ENCODE measurements at regions not wholly inside any gene's neighbourhood (a gene's known extent, or its start where the extent isn't known, plus 50 kb on each side); places are given as distances from the start of the nearest gene placed in this dataset.

GRCh38 chr4:59565836-59566235 is 1634.3 kb upstream of the ADGRL3 start:
- no peak for TF ChIP-seq EZH2 (IDR thresholded peaks at IDR 0.05; ENCODE audit: low read depth, unreplicated experiment)
- TF ChIP-seq, protein P1, sequence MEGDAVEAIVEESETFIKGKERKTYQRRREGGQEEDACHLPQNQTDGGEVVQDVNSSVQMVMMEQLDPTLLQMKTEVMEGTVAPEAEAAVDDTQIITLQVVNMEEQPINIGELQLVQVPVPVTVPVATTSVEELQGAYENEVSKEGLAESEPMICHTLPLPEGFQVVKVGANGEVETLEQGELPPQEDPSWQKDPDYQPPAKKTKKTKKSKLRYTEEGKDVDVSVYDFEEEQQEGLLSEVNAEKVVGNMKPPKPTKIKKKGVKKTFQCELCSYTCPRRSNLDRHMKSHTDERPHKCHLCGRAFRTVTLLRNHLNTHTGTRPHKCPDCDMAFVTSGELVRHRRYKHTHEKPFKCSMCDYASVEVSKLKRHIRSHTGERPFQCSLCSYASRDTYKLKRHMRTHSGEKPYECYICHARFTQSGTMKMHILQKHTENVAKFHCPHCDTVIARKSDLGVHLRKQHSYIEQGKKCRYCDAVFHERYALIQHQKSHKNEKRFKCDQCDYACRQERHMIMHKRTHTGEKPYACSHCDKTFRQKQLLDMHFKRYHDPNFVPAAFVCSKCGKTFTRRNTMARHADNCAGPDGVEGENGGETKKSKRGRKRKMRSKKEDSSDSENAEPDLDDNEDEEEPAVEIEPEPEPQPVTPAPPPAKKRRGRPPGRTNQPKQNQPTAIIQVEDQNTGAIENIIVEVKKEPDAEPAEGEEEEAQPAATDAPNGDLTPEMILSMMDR (conservative IDR thresholded peaks at IDR 0.05; ENCODE audit: low read depth in 2 of 2), result no peak
- TF ChIP-seq, protein P2, sequence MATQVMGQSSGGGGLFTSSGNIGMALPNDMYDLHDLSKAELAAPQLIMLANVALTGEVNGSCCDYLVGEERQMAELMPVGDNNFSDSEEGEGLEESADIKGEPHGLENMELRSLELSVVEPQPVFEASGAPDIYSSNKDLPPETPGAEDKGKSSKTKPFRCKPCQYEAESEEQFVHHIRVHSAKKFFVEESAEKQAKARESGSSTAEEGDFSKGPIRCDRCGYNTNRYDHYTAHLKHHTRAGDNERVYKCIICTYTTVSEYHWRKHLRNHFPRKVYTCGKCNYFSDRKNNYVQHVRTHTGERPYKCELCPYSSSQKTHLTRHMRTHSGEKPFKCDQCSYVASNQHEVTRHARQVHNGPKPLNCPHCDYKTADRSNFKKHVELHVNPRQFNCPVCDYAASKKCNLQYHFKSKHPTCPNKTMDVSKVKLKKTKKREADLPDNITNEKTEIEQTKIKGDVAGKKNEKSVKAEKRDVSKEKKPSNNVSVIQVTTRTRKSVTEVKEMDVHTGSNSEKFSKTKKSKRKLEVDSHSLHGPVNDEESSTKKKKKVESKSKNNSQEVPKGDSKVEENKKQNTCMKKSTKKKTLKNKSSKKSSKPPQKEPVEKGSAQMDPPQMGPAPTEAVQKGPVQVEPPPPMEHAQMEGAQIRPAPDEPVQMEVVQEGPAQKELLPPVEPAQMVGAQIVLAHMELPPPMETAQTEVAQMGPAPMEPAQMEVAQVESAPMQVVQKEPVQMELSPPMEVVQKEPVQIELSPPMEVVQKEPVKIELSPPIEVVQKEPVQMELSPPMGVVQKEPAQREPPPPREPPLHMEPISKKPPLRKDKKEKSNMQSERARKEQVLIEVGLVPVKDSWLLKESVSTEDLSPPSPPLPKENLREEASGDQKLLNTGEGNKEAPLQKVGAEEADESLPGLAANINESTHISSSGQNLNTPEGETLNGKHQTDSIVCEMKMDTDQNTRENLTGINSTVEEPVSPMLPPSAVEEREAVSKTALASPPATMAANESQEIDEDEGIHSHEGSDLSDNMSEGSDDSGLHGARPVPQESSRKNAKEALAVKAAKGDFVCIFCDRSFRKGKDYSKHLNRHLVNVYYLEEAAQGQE (IDR thresholded peaks at IDR 0.05; ENCODE audit: unreplicated experiment), result no peak
- no peak for TF ChIP-seq POLR2AphosphoS5 (IDR thresholded peaks at IDR 0.05; ENCODE audit: low read depth)
- no peak for TF ChIP-seq ZNF331 (CRISPR knock-in tag; IDR thresholded peaks at IDR 0.05; ENCODE audit: low read depth)
- TF ChIP-seq EZH2phosphoT487 (IDR thresholded peaks at IDR 0.05; ENCODE audit: unreplicated experiment), result no peak
- no peak for TF ChIP-seq CREB1 (CRISPR knock-in tag; IDR thresholded peaks at IDR 0.05; ENCODE audit: low read depth)
- no peak for TF ChIP-seq JUNB (IDR thresholded peaks at IDR 0.05; ENCODE audit: unreplicated experiment)
